ENCODE measurements at regions not wholly inside any gene's neighbourhood (a gene's known extent, or its start where the extent isn't known, plus 50 kb on each side); places are given as distances from the start of the nearest gene placed in this dataset.
A peak's percentile ranks its signal among the peaks of the same experiment; 100 is the strongest.
"Not testable (repeated sequence)": the region's sequence is repeated elsewhere in the genome, so short reads cannot be mapped to it uniquely, and the experiment has no call there.

- DNase-seq: no peak
These were observed 109.2 kb downstream of the BASP1 start for GRCh38 chr5:17326600-17327037.

- no peak for DNase-seq
These were observed 109.7 kb downstream of the BASP1 start for GRCh38 chr5:17327048-17327625.

- no peak for DNase-seq
These were observed 112.1 kb downstream of the BASP1 start for GRCh38 chr5:17329571-17329970.

- no peak for DNase-seq
These were observed 113.0 kb downstream of the BASP1 start for GRCh38 chr5:17330386-17330785.

DNA sequence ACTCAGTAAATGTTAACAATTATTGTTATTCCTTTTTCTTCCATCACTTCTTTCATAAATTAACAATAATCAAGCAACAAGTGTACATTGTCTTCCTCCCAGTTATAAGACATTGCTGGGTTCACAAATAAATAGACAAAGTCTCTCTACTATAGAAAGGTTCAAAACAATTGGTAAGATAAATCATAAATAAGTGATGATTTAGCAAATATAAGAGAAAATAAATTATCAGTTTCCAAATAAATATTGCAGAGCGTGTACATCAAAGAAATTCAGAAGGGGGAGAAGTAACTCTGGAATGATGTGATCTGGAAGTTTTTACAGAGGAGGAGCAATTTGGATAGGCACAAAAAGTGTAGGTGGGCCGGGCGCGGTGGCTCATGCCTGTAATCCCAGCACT, 114.2 kb downstream of the BASP1 start:
- DNase-seq: no peak

DNA sequence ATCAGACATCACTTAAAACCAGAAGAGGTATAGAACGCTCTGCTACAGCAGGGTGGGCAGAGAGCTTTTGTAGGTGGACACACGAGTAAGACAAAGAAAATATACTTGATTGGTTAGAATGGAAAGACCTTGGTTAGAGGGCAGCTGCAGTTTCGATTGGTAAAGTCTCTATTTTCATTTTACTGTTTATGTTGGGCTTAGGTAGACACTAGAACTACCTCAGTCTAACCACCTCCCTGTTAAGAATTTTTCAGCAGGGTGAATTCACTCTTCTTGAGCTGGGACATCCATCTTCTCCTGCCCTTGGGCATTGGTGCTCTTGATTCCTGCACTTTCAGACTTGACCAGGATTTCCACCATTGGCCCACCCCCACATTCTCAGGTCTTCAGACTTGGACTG, 116.3 kb downstream of the BASP1 start:
- DNase-seq: no peak

- no peak for DNase-seq
These were observed 118.6 kb downstream of the BASP1 start for GRCh38 chr5:17336054-17336453.

DNA sequence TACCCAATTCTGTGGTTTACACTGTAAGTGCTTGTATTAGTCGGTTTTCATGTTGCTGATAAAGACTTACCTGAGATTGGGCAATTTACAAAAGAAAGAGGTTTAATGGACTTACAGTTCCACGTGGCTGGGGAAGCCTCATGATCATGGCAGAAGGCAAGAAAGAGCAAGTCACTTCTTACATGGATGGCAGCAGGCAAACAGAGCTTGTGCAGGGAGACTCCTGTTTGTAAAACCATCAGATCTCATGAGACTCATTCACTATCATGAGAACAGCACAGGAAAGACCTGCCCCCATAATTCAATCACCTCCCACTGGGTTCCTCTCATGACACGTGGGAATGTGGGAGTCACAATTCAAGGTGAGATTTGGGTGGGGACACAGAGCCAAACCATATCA, 119.3 kb downstream of the BASP1 start:
- DNase-seq: not testable (repeated sequence)

DNA sequence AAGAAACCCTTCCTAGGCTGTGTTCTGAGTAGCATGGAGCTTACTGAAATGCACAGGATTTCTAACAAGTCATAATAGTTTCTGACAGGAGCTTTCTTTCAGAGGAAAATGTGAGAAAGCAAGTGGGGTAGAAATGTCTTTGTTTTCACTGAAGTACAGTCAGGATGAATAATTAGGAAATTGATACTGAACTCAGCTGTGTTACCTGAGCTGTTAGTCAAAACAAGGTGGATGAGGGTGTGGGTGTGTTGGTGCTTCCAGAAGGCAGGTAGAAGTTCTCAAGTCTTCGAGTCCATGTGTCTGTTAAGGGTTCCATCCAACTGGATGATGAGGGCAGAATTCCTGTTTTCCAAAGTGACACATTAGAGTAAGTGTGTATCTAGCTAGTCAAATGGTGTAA, 122.4 kb downstream of the BASP1 start:
- no peak for DNase-seq

- DNase-seq: no peak
These were observed 122.9 kb downstream of the BASP1 start for GRCh38 chr5:17340379-17340778.

DNA sequence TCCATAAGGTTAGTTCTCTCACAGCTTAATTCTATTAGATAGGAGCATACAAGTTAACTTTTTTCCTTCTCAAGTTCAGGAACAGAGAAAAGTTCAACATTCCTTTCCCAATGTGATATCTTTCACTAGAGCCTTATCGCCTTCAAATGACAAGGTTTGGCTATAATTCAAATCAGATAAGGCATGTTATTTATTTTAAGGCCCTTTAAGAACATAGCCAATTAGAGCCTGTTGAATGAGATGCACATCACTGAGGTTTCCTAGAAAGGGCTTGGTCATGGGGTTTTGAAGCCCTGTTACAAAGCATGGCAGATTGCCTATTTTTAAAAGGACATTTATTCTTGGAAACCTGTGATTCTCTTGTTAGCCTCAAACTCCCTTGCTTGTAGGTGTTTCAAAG, 123.4 kb downstream of the BASP1 start:
- peak; percentile 23 for DNase-seq

DNA sequence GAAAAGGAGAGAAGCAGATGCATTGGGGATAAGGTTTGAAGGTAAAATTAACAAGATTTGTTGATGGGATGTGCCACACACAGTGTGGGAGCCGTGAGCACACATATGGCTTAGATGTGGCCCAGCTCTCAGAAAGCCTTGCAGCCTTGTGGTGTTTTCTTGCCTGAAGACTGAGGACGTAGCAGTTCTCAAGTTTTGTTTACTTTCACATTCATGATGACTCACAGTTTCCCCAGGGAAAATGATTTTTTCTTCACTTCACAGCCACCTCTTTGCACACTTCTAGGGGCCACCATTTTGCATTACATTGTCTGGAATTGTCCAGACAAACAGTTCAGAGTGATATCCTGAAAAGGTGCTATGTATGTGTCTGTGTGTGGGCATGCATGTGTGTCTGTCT, 126.2 kb downstream of the BASP1 start:
- no peak for DNase-seq

GRCh38 chr5:17346811-17347210, 129.4 kb downstream of the BASP1 start:
- DNase-seq: no peak

DNA sequence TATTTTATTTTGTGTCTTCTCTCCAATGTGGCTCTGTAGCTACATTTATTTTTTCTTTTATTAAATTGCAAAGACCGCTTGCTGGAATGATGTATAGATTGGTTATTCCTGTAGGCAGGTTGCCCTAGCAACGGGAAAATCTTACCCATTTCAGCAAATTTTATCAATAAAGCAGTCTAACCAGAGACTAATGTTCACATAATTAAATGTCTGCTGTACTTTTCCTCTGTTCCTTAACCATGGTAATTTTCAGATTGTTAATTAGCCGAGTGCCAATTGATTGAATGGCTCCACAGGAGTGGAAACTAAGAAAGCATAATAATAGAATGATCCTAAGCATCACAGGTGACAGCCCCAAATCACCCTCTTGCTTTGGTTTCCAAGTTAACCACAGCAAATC, 134.8 kb downstream of the BASP1 start:
- no peak for DNase-seq

- no peak for DNase-seq
These were observed 136.8 kb downstream of the BASP1 start for GRCh38 chr5:17354265-17354664.

GRCh38 chr5:17355586-17356346, 138.3 kb downstream of the BASP1 start:
- DNase-seq: no peak

- DNase-seq: no peak
These were observed 139.1 kb downstream of the BASP1 start for GRCh38 chr5:17356551-17356950.

DNA sequence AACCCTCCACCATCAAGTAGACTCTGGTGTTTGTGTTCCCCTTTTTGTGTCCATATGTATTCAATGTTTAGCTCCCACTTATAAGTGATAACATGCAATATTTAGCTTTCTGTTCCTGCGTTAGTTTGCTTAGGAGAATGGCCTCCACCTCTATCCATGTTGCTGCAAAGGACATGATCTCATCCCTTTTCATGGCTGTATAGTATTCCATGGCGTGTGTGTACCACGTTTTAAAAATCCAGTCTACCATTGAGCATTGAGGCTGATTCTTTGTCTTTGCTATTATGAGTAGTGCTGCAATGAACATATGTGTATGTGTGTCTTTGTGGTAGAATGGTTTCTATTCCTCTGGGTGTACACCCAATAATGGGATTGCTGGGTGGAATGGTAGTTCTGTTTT, 140.1 kb downstream of the BASP1 start:
- DNase-seq: no peak

- DNase-seq: no peak
These were observed 140.0 kb upstream of the TAF11L2 start for GRCh38 chr5:17358031-17358430.

DNA sequence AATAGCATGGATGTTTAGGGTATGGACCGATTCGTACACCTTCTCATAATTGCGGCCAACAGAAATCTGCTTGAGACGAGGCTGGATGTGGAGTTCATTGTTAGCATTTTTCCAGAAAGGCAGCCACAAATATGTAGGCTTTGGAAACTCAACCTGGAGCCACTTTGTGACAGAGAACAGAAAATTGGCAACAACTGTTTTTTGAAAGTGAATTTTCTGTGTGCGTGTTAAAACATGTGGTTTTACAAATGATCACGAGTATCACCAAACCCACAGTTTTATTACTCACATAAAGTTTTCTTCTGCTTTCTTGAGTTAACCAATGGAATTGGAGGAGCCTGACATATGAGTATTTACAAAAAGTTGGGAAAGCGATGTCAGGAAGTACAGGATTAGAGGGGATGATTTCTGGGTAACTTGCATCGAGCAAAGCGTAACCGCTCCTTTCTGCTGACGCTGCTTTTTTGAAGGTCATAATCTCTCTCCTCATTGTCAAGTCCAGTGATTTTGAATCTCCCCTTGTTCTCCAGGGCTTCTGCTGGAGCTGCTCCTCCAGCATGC, 138.5 kb upstream of the TAF11L2 start:
- DNase-seq: no peak

- DNase-seq: no peak
These were observed 137.2 kb upstream of the TAF11L2 start for GRCh38 chr5:17360879-17361278.

DNA sequence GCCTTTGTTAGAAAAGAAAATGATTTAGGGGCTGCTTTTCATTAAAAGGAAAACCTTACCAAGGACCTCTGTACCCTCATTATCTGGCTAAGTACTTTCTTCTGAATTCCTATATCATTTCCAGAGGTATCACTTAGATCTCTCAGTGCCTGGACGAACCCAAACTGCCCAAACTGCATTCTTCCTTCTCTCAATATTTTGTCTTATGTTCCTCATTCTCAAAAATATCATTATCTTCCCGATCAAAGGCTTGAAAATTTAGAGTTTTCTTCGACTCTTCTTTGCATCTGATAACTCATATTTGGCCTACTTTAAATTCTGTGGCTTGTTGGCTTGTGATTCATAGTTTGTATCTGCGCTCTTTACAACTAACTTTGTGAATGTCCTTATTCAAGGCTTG, 136.7 kb upstream of the TAF11L2 start:
- no peak for DNase-seq

- no peak for DNase-seq
These were observed 132.8 kb upstream of the TAF11L2 start for GRCh38 chr5:17364987-17365810.

DNA sequence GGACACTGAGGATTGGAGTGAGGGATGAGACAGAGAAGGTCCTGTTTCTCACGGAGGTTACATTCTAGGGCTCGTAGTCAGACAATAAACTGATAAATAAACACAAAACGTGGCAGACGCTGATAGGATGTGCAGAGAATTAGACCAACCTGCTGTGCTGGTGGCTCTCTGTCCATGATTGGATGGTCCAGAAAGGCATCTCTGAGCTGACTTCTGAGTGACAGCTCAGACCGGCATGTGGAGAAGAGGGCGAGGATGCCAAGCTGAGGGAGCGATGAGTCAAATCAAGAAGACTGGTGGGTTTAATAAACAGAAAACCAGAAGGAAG, 132.3 kb upstream of the TAF11L2 start:
- no peak for DNase-seq

Measured in DMS 273 treated with DMSO at 0.1 percent for 48 hours (cell line).